NB4 (cell line): ENCODE measurements at regions not wholly inside any gene's neighbourhood (a gene's known extent, or its start where the extent isn't known, plus 50 kb on each side); places are given as distances from the start of the nearest gene placed in this dataset.

Source experiments
- MAX ChIP-seq: IDR thresholded peaks from 2 replicates; pipeline ENCODE4 v1.6.1; 2011; ENCODE audit warnings: low read depth, low read length
- POLR2A ChIP-seq: IDR thresholded peaks from 2 replicates; pipeline ENCODE4 v1.6.1; 2011; ENCODE audit warnings: mild to moderate bottlenecking; ENCODE audit not compliant: insufficient read length; ENCODE audit errors: extremely low read depth
- TF ChIP-seq, protein P1 (sequence below): IDR thresholded peaks from one replicate; pipeline ENCODE4 v1.5.1; 2012; ENCODE audit warnings: low read depth, low read length

DNA sequence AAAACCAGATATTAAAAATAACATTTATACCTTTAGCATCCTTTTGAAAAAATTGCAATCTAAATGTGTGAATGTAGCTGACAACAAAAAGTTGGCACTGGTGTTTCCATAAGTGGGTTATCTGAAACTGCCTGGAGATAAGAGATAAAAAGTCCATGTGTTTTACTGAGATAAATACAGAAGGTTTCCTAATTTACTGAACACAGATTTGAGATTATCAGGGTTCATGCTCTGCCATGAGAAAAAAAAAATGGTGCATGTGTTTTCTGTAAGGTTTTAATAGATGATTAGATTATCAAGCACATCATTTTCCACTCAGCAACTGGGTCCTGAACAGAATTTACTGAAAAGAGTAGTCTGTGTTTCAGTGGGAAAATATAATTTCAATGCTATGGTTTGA lies 326.2 kb upstream of the SLIT2 start:
- TF ChIP-seq, protein P1, sequence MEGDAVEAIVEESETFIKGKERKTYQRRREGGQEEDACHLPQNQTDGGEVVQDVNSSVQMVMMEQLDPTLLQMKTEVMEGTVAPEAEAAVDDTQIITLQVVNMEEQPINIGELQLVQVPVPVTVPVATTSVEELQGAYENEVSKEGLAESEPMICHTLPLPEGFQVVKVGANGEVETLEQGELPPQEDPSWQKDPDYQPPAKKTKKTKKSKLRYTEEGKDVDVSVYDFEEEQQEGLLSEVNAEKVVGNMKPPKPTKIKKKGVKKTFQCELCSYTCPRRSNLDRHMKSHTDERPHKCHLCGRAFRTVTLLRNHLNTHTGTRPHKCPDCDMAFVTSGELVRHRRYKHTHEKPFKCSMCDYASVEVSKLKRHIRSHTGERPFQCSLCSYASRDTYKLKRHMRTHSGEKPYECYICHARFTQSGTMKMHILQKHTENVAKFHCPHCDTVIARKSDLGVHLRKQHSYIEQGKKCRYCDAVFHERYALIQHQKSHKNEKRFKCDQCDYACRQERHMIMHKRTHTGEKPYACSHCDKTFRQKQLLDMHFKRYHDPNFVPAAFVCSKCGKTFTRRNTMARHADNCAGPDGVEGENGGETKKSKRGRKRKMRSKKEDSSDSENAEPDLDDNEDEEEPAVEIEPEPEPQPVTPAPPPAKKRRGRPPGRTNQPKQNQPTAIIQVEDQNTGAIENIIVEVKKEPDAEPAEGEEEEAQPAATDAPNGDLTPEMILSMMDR, result no peak
- no peak for TF ChIP-seq POLR2A
- no peak for TF ChIP-seq MAX
